IMR-90 (cell line): ENCODE measurements at regions not wholly inside any gene's neighbourhood (a gene's known extent, or its start where the extent isn't known, plus 50 kb on each side); places are given as distances from the start of the nearest gene placed in this dataset.

Source experiments
- ATAC-seq: fragments of 200-7000 bp; cut with Tn5 transposase; 2 replicates; pipeline ENCODE4 v1.9.1; 2020; ENCODE audit warnings: low read depth, mild to moderate bottlenecking, moderate library complexity
- BruUV-seq: library from RNA; stranded (reverse); fragments of 400-500 nt; replicated peaks from 2 replicates; lab custom pipeline; 2021; lab: Mats Ljungman, UMichigan
- CTCF ChIA-PET: fragments of 300-600 bp; formaldehyde crosslinking; extraction: SDS; loops from one replicate; lab custom pipeline; 2021; ENCODE audit warnings: antibody characterized with exemption; lab: Yijun Ruan, JAX
- POLR2A ChIA-PET: fragments of 300-600 bp; sonication (Branson Sonifier 250); formaldehyde crosslinking; loops from one replicate; lab custom pipeline; 2022; ENCODE audit warnings: antibody characterized with exemption; ENCODE audit not compliant: unreplicated experiment; lab: Charles Lee
- DNase-seq: peaks from one replicate; pipeline ENCODE4 v3.0.0; 2013
- H2AFZ ChIP-seq: replicated peaks from 2 replicates; pipeline ENCODE3; 2013; ENCODE audit warnings: low read length, mild to moderate bottlenecking; ENCODE audit not compliant: poor library complexity
- H2AK5ac ChIP-seq: 2 replicates; pipeline ENCODE4 v1.6.1; 2013; ENCODE audit warnings: low read depth, low read length, inconsistent platforms
- H2AK9ac ChIP-seq: replicated peaks from 2 replicates; pipeline ENCODE3; 2013; ENCODE audit warnings: mild to moderate bottlenecking, low read depth, low read length, moderate library complexity; ENCODE audit not compliant: poor library complexity
- H2BK120ac ChIP-seq: 2 replicates; pipeline ENCODE4 v1.6.1; 2013; ENCODE audit warnings: low read depth, low read length, inconsistent platforms
- H2BK15ac ChIP-seq: 3 replicates; pipeline ENCODE4 v1.6.1; 2013; ENCODE audit warnings: low read depth, low read length, inconsistent platforms
- H2BK20ac ChIP-seq: 2 replicates; pipeline ENCODE4 v1.6.1; 2013; ENCODE audit warnings: low read depth, mild to moderate bottlenecking, inconsistent platforms, low read length, moderate library complexity
- H2BK5ac ChIP-seq: 2 replicates; pipeline ENCODE4 v1.6.1; 2013; ENCODE audit warnings: mild to moderate bottlenecking, low read depth, low read length, inconsistent platforms; ENCODE audit not compliant: poor library complexity, severe bottlenecking
- H3K14ac ChIP-seq: replicated peaks from 2 replicates; pipeline ENCODE4 v1.6.1; 2013; ENCODE audit warnings: low read depth, low read length, inconsistent platforms
- H3K18ac ChIP-seq: 2 replicates; pipeline ENCODE4 v1.6.1; 2013; ENCODE audit warnings: low read depth, low read length, control low read depth
- H3K23ac ChIP-seq: 2 replicates; pipeline ENCODE4 v1.6.1; 2013; ENCODE audit warnings: low read depth, low read length, inconsistent platforms
- H3K27ac ChIP-seq: 2 replicates; pipeline ENCODE4 v1.5.1; 2013; ENCODE audit warnings: mild to moderate bottlenecking, control low read depth, low read length; ENCODE audit not compliant: insufficient read depth
- H3K27me3 ChIP-seq: 2 replicates; pipeline ENCODE4 v1.6.1; 2013; ENCODE audit warnings: low read length; ENCODE audit not compliant: control insufficient read depth, insufficient read depth
- H3K36me3 ChIP-seq: 2 replicates; pipeline ENCODE4 v1.6.1; 2013; ENCODE audit warnings: low read length, mixed read lengths; ENCODE audit not compliant: control insufficient read depth, insufficient read depth
- H3K4ac ChIP-seq: 2 replicates; pipeline ENCODE4 v1.6.1; 2013; ENCODE audit warnings: low read depth, low read length, inconsistent platforms
- H3K4me1 ChIP-seq: 2 replicates; pipeline ENCODE4 v1.6.1; 2013; ENCODE audit warnings: low read length, mixed read lengths; ENCODE audit not compliant: control insufficient read depth, insufficient read depth
- H3K4me2 ChIP-seq: 2 replicates; pipeline ENCODE4 v1.6.1; 2013; ENCODE audit warnings: low read depth, mild to moderate bottlenecking, control low read depth, low read length, moderate library complexity
- H3K4me3 ChIP-seq: 2 replicates; pipeline ENCODE4 v1.5.1; 2013; ENCODE audit warnings: low read depth, mild to moderate bottlenecking, control low read depth, low read length, moderate library complexity; ENCODE audit not compliant: insufficient read depth
- H3K56ac ChIP-seq: 2 replicates; pipeline ENCODE4 v1.6.1; 2013; ENCODE audit warnings: low read length, inconsistent platforms; ENCODE audit not compliant: insufficient read depth; ENCODE audit errors: extremely low read depth
- H3K79me1 ChIP-seq, 2 experiments: 2 replicates each; pipeline ENCODE4 v1.6.1; 2013; ENCODE audit warnings: low read length in 2 of 2, inconsistent platforms in 1 of 2, low read depth in 1 of 2
- H3K9ac ChIP-seq: 2 replicates; pipeline ENCODE4 v1.6.1; 2013; ENCODE audit warnings: low read depth, low read length, control low read depth
- H3K9me1 ChIP-seq: 2 replicates; pipeline ENCODE4 v1.6.1; 2013; ENCODE audit warnings: low read length, inconsistent platforms; ENCODE audit not compliant: insufficient read depth
- H3K9me3 ChIP-seq: 2 replicates; pipeline ENCODE4 v1.6.1; 2013; ENCODE audit warnings: low read length; ENCODE audit not compliant: control insufficient read depth, insufficient read depth
- H4K20me1 ChIP-seq: 2 replicates; pipeline ENCODE4 v1.6.1; 2013; ENCODE audit warnings: low read length, inconsistent platforms; ENCODE audit not compliant: insufficient read depth
- H4K5ac ChIP-seq: 2 replicates; pipeline ENCODE4 v1.6.1; 2013; ENCODE audit warnings: mild to moderate bottlenecking, low read depth, low read length, control low read depth
- H4K8ac ChIP-seq, 2 experiments: 2 replicates each; pipeline ENCODE4 v1.6.1; 2013; ENCODE audit warnings: low read depth in 2 of 2, low read length in 2 of 2, control low read depth in 1 of 2, inconsistent platforms in 1 of 2
- H4K91ac ChIP-seq: 2 replicates; pipeline ENCODE4 v1.6.1; 2013; ENCODE audit warnings: low read depth, low read length, inconsistent platforms; ENCODE audit not compliant: insufficient read depth
- BHLHE40 ChIP-seq: fragments of 150-350 bp; IDR thresholded peaks from 2 replicates; pipeline ENCODE4 v1.6.1; 2016; ENCODE audit warnings: mild to moderate bottlenecking, low read depth, low read length
- CEBPB ChIP-seq: IDR thresholded peaks from 2 replicates; pipeline ENCODE4 v1.6.1; 2012; ENCODE audit warnings: low read depth, low read length, improper control_type of control experiment
- CHD1 ChIP-seq: IDR thresholded peaks from 2 replicates; pipeline ENCODE4 v1.6.1; 2012; ENCODE audit warnings: low read depth, low read length, improper control_type of control experiment
- MAFK ChIP-seq: IDR thresholded peaks from 2 replicates; pipeline ENCODE4 v1.6.1; 2012; ENCODE audit warnings: low read depth, low read length, improper control_type of control experiment
- MAZ ChIP-seq: IDR thresholded peaks from 2 replicates; pipeline ENCODE4 v1.6.1; 2012; ENCODE audit warnings: low read depth, mild to moderate bottlenecking, low read length, improper control_type of control experiment, moderate library complexity, borderline replicate concordance
- MXI1 ChIP-seq: IDR thresholded peaks from 2 replicates; pipeline ENCODE4 v1.6.1; 2012; ENCODE audit warnings: low read depth, mild to moderate bottlenecking, low read length, moderate library complexity, borderline replicate concordance
- NFE2L2 ChIP-seq: fragments of 150-350 bp; IDR thresholded peaks from 2 replicates; pipeline ENCODE4 v1.6.1; 2016; ENCODE audit warnings: low read depth, mild to moderate bottlenecking, low read length
- POLR2A ChIP-seq: IDR thresholded peaks from 2 replicates; pipeline ENCODE4 v1.6.1; 2012; ENCODE audit warnings: mild to moderate bottlenecking, low read depth, low read length
- RCOR1 ChIP-seq: IDR thresholded peaks from 2 replicates; pipeline ENCODE4 v1.6.1; 2012; ENCODE audit warnings: mild to moderate bottlenecking, low read length, improper control_type of control experiment; ENCODE audit not compliant: insufficient replicate concordance
- RFX5 ChIP-seq: IDR thresholded peaks from 2 replicates; pipeline ENCODE4 v1.8.0; 2012; ENCODE audit warnings: low read depth, mild to moderate bottlenecking, low read length, moderate library complexity
- WGBS, 2 experiments: methylation state at CpG; one replicate each; pipeline versions ENCODE4 v1.1.5 to v1.1.7; 2013; ENCODE audit warnings: missing lambda C conversion rate in 2 of 2; ENCODE audit not compliant: insufficient read length in 1 of 2; ENCODE audit errors: extremely low coverage in 2 of 2; 5-methylcytosine and 5-hydroxymethylcytosine counted together
- dilution Hi-C: fragments of 300-500 bp; cut with HindIII; formaldehyde crosslinking; loops from one replicate; pipeline ENCODE4 v1.14.3; 2018; ENCODE audit warnings: low sequenced_read_pairs; ENCODE audit not compliant: unreplicated experiment
- in situ Hi-C: fragments of 300-500 bp; cut with MboI; formaldehyde crosslinking; loops from 3 replicates; pipeline ENCODE4 v1.14.3; 2019; ENCODE audit warnings: low sequenced_read_pairs, inconsistent platforms, mixed read lengths
- intact Hi-C: fragments of 100-400 bp; cut with micrococcal nuclease; formaldehyde crosslinking; loops from 2 replicates; pipeline ENCODE4 v1.10.0; 2022
- TF ChIP-seq, protein P1 (sequence below): conservative IDR thresholded peaks from 2 replicates; pipeline ENCODE4 v1.5.1; 2012; ENCODE audit warnings: mild to moderate bottlenecking, low read depth, low read length, improper control_type of control experiment
- TF ChIP-seq, protein P2 (sequence below): fragments of 150-350 bp; IDR thresholded peaks from 2 replicates; pipeline ENCODE4 v1.6.1; 2017; ENCODE audit warnings: mild to moderate bottlenecking, antibody characterized with exemption, low read length, low read depth

DNA sequence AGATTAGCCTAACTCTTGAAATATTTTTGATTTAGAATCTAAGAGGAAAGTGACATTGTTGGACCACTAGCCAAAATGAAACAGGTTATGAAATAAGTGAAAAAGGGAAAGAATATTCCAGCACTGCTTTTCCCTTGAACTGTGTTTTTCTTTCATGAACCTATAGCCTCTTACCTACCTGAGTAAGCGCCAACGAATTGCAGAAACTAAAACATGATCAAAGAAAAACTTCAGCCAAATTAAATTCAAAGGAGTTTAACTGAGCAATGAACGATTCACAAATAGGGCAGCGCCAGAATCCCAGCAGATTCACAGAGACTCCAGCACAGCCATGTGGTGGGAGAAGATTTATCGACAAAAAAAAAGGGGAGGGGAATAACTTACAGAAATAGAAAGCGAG is 518.6 kb downstream of the PIK3C3 start:
- no peak overlapping the region for H3K23ac ChIP-seq
- H3K9me1 ChIP-seq: no peaks in the 10 kb centered on the region
- H2AFZ ChIP-seq: no peak overlapping the region
- no peak overlapping the region for H4K8ac ChIP-seq
- H4K91ac ChIP-seq: no peak overlapping the region
- no peaks in the 10 kb centered on the region for H3K4me1 ChIP-seq
- no peaks in the 10 kb centered on the region for H3K79me1 ChIP-seq
- no peaks in the 10 kb centered on the region for H3K36me3 ChIP-seq
- ATAC-seq (no peak), DNase-seq (no peak)
- WGBS, 2 experiments: 40% methylated on average over 2 of the region's 6 CpGs; no CpG with 5 or more reads in 1 of the 2 experiments
- H2BK5ac ChIP-seq: no peak overlapping the region
- no peak overlapping the region for H2AK9ac ChIP-seq
- TF ChIP-seq CEBPB (no peak), MXI1 (no peak), RCOR1 (no peak), POLR2A (no peak), MAFK (no peak), RFX5 (no peak), BHLHE40 (no peak), NFE2L2 (no peak), CHD1 (no peak), MAZ (no peak)
- TF ChIP-seq, protein P1, sequence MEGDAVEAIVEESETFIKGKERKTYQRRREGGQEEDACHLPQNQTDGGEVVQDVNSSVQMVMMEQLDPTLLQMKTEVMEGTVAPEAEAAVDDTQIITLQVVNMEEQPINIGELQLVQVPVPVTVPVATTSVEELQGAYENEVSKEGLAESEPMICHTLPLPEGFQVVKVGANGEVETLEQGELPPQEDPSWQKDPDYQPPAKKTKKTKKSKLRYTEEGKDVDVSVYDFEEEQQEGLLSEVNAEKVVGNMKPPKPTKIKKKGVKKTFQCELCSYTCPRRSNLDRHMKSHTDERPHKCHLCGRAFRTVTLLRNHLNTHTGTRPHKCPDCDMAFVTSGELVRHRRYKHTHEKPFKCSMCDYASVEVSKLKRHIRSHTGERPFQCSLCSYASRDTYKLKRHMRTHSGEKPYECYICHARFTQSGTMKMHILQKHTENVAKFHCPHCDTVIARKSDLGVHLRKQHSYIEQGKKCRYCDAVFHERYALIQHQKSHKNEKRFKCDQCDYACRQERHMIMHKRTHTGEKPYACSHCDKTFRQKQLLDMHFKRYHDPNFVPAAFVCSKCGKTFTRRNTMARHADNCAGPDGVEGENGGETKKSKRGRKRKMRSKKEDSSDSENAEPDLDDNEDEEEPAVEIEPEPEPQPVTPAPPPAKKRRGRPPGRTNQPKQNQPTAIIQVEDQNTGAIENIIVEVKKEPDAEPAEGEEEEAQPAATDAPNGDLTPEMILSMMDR: no peak
- TF ChIP-seq, protein P2, sequence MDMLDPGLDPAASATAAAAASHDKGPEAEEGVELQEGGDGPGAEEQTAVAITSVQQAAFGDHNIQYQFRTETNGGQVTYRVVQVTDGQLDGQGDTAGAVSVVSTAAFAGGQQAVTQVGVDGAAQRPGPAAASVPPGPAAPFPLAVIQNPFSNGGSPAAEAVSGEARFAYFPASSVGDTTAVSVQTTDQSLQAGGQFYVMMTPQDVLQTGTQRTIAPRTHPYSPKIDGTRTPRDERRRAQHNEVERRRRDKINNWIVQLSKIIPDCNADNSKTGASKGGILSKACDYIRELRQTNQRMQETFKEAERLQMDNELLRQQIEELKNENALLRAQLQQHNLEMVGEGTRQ: no peak
- BruUV-seq: no TSS peak
- H3K4me2 ChIP-seq: no peak overlapping the region
- H2BK15ac ChIP-seq: no peak overlapping the region
- intact Hi-C loops (no loop called here), in situ Hi-C loops (no loop called here), dilution Hi-C loops (no loop called here)
- H3K27ac ChIP-seq: no peak overlapping the region
- ChIA-PET POLR2A (no interaction called here), CTCF (no interaction called here)
- no peak overlapping the region for H3K18ac ChIP-seq
- no peak overlapping the region for H3K14ac ChIP-seq
- no peaks in the 10 kb centered on the region for H3K27me3 ChIP-seq
- H3K4ac ChIP-seq: no peak overlapping the region
- H4K20me1 ChIP-seq: no peaks in the 10 kb centered on the region
- no peak overlapping the region for H2AK5ac ChIP-seq
- H2BK120ac ChIP-seq: no peak overlapping the region
- H3K4me3 ChIP-seq: no peak overlapping the region
- no peak overlapping the region for H3K9ac ChIP-seq
- no peak overlapping the region for H3K56ac ChIP-seq
- no peak overlapping the region for H2BK20ac ChIP-seq
- H3K9me3 ChIP-seq: peaks cover 7% of the 10 kb centered on the region; the same call in 1 of the 2 replicates
- H4K5ac ChIP-seq: no peak overlapping the region
